CD14-positive monocyte (primary cell): ENCODE measurements at regions not wholly inside any gene's neighbourhood (a gene's known extent, or its start where the extent isn't known, plus 50 kb on each side); places are given as distances from the start of the nearest gene placed in this dataset.

ENCODE experiments used
- DNase-seq, 3 donors: peaks; one replicate each; pipeline ENCODE4 v3.0.0-alpha.2; 2011 to 2022
- H2AFZ ChIP-seq: 2 replicates; pipeline ENCODE4 v1.6.0; 2012; ENCODE audit warnings: mild to moderate bottlenecking, low read depth, low read length, inconsistent platforms; ENCODE audit not compliant: insufficient read depth, poor library complexity, severe bottlenecking
- H3K27ac ChIP-seq, 2 donors: 1 replicate in 1 of 2; 2 replicates in 1 of 2; pipeline ENCODE4 v1.5.1; 2012 to 2013; ENCODE audit warnings: low read length in 2 of 2, control low read depth in 1 of 2, inconsistent platforms in 1 of 2, low read depth in 1 of 2, mild to moderate bottlenecking in 1 of 2
- H3K27me3 ChIP-seq, 2 donors: one replicate each; pipeline versions ENCODE4 v1.6.0 to v1.6.1; 2011 to 2013; ENCODE audit warnings: low read length in 2 of 2; ENCODE audit not compliant: control insufficient read depth in 2 of 2, insufficient read depth in 2 of 2
- H3K36me3 ChIP-seq, 2 donors: replicated peaks in 1 of 2; 1 replicate in 1 of 2; 2 replicates in 1 of 2; pipeline versions ENCODE4 v1.5.1 to v1.6.1; 2012 to 2013; ENCODE audit warnings: low read length in 2 of 2, control low read depth in 1 of 2, inconsistent platforms in 1 of 2, mild to moderate bottlenecking in 1 of 2; ENCODE audit not compliant: insufficient read depth in 2 of 2, control insufficient read depth in 1 of 2
- H3K4me1 ChIP-seq, 2 donors: 1 replicate in 1 of 2; 2 replicates in 1 of 2; pipeline versions ENCODE4 v1.5.1 to v1.6.1; 2012 to 2013; ENCODE audit warnings: low read length in 2 of 2, control low read depth in 1 of 2, inconsistent platforms in 1 of 2, mild to moderate bottlenecking in 1 of 2, moderate library complexity in 1 of 2; ENCODE audit not compliant: insufficient read depth in 2 of 2, control insufficient read depth in 1 of 2
- H3K4me2 ChIP-seq: replicated peaks from 2 replicates; pipeline ENCODE3; 2012; ENCODE audit warnings: low read length, moderate library complexity, mild to moderate bottlenecking; ENCODE audit not compliant: poor library complexity, severe bottlenecking; ENCODE audit errors: extremely low read depth
- H3K4me3 ChIP-seq, 3 experiments: fragments of 200-600 bp in 1 of 3; sonication (generic) in 1 of 3; replicated peaks in 1 of 3; 1 replicate in 2 of 3; 2 replicates in 1 of 3; pipeline ENCODE4 v1.5.1; 2011 to 2013; ENCODE audit warnings: low read length in 3 of 3, mild to moderate bottlenecking in 3 of 3, control low read depth in 2 of 3, low read depth in 2 of 3, inconsistent platforms in 1 of 3, moderate library complexity in 1 of 3
- H3K79me2 ChIP-seq: 2 replicates; pipeline ENCODE4 v1.6.0; 2012; ENCODE audit warnings: mild to moderate bottlenecking, control low read depth, inconsistent platforms, low read length, moderate library complexity; ENCODE audit not compliant: insufficient read depth
- H3K9ac ChIP-seq: 2 replicates; pipeline ENCODE4 v1.6.0; 2017; ENCODE audit warnings: low read length, mild to moderate bottlenecking; ENCODE audit not compliant: insufficient read depth, poor library complexity, severe bottlenecking
- H3K9me3 ChIP-seq, 2 donors: replicated peaks in 1 of 2; 1 replicate in 1 of 2; 2 replicates in 1 of 2; pipeline versions ENCODE4 v1.5.1 to v1.6.1; 2012 to 2013; ENCODE audit warnings: low read length in 2 of 2, control low read depth in 1 of 2; ENCODE audit not compliant: control insufficient read depth in 1 of 2, insufficient read depth in 1 of 2
- H4K20me1 ChIP-seq: 2 replicates; pipeline ENCODE4 v1.6.0; 2012; ENCODE audit warnings: mild to moderate bottlenecking, low read length, control low read depth, moderate library complexity; ENCODE audit not compliant: insufficient read depth
- H3K27ac Mint-ChIP-seq, 7 donors: one replicate each; pipeline ENCODE4 v1.8.0; 2020; ENCODE audit warnings: mild to moderate bottlenecking in 7 of 7, mixed read lengths in 7 of 7, moderate library complexity in 6 of 7, inconsistent platforms in 2 of 7
- H3K27me3 Mint-ChIP-seq, 3 donors: one replicate each; pipeline ENCODE4 v1.8.0; 2021 to 2022; ENCODE audit warnings: low read depth in 3 of 3, mild to moderate bottlenecking in 3 of 3, mixed read lengths in 3 of 3, moderate library complexity in 3 of 3, inconsistent platforms in 1 of 3
- H3K36me3 Mint-ChIP-seq, 2 donors: one replicate each; pipeline ENCODE4 v1.8.0; 2020; ENCODE audit warnings: mixed read lengths in 2 of 2, inconsistent platforms in 1 of 2, mild to moderate bottlenecking in 1 of 2
- H3K4me1 Mint-ChIP-seq: one replicate; pipeline ENCODE4 v1.8.0; 2020; ENCODE audit warnings: mild to moderate bottlenecking, mixed read lengths
- H3K4me3 Mint-ChIP-seq, 2 donors: one replicate each; pipeline ENCODE4 v1.8.0; 2020; ENCODE audit warnings: mild to moderate bottlenecking in 2 of 2, mixed read lengths in 2 of 2, moderate library complexity in 1 of 2
- H3K9me3 Mint-ChIP-seq, 7 donors: one replicate each; pipeline ENCODE4 v1.8.0; 2020 to 2022; ENCODE audit warnings: mixed read lengths in 7 of 7, mild to moderate bottlenecking in 6 of 7, moderate library complexity in 6 of 7, inconsistent platforms in 2 of 7
- WGBS: methylation state at CpG from one replicate; pipeline ENCODE4 v1.1.5; 2013; ENCODE audit warnings: missing lambda C conversion rate; ENCODE audit not compliant: insufficient coverage; 5-methylcytosine and 5-hydroxymethylcytosine counted together
- intact Hi-C, 2 donors: fragments of 100-400 bp; cut with micrococcal nuclease; formaldehyde crosslinking; loops; one replicate each; pipeline versions ENCODE4 v1.15.0 to v1.15.1; 2023
- TF ChIP-seq, protein P1 (sequence below): fragments of 200-600 bp; IDR thresholded peaks from one replicate; pipeline ENCODE4 v1.8.0; 2022; ENCODE audit warnings: antibody characterized with exemption, mild to moderate bottlenecking

DNA sequence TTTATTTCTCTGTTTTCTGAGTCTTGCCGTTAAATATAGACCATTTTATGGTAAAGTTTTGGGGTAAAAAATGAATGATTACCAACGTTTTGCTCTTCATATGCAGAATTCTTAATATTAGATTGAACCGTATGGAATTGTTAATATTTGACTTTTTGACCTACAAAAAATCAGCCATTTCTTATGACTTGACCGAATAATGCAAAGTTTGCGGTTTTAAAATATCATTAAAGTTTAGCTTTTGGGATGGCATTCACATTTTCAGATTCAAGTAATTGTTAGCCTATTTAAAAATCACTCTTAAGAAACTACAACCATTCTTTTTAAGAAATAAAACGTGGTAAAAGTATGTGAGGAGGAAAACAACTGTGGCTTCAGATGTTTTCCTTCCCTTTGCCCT lies 138.0 kb downstream of the HAUS1 start:
- peaks cover 0 to 3% (median 0%) of the 10 kb centered on the region in 3 donors for H3K27me3 Mint-ChIP-seq
- Histone ChIP-seq H3K4me3 (no peak overlapping the region), H3K27me3 (no peaks in the 10 kb centered on the region), H3K4me2 (no peak overlapping the region), H3K36me3 (peaks cover 0 to 10% of the 10 kb centered on the region in 2 donors), H2AFZ (no peak overlapping the region), H4K20me1 (peaks cover 43% of the 10 kb centered on the region), H3K9me3 (no peaks in the 10 kb centered on the region), H3K9ac (no peak overlapping the region), H3K79me2 (peaks cover 55% of the 10 kb centered on the region), H3K4me1 (no peaks in the 10 kb centered on the region), H3K27ac (no peak overlapping the region)
- intact Hi-C loops: no loop called here
- no peaks in the 10 kb centered on the region for H3K9me3 Mint-ChIP-seq
- H3K27ac Mint-ChIP-seq: no peak overlapping the region
- TF ChIP-seq, protein P1, sequence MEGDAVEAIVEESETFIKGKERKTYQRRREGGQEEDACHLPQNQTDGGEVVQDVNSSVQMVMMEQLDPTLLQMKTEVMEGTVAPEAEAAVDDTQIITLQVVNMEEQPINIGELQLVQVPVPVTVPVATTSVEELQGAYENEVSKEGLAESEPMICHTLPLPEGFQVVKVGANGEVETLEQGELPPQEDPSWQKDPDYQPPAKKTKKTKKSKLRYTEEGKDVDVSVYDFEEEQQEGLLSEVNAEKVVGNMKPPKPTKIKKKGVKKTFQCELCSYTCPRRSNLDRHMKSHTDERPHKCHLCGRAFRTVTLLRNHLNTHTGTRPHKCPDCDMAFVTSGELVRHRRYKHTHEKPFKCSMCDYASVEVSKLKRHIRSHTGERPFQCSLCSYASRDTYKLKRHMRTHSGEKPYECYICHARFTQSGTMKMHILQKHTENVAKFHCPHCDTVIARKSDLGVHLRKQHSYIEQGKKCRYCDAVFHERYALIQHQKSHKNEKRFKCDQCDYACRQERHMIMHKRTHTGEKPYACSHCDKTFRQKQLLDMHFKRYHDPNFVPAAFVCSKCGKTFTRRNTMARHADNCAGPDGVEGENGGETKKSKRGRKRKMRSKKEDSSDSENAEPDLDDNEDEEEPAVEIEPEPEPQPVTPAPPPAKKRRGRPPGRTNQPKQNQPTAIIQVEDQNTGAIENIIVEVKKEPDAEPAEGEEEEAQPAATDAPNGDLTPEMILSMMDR: no peak
- peaks cover 14 to 15% of the 10 kb centered on the region in 2 donors for H3K36me3 Mint-ChIP-seq
- no peak overlapping the region for H3K4me3 Mint-ChIP-seq
- no peak for DNase-seq
- peaks cover 2% of the 10 kb centered on the region for H3K4me1 Mint-ChIP-seq
- no CpG with 5 or more reads among the region's 6 CpGs for WGBS

DNA sequence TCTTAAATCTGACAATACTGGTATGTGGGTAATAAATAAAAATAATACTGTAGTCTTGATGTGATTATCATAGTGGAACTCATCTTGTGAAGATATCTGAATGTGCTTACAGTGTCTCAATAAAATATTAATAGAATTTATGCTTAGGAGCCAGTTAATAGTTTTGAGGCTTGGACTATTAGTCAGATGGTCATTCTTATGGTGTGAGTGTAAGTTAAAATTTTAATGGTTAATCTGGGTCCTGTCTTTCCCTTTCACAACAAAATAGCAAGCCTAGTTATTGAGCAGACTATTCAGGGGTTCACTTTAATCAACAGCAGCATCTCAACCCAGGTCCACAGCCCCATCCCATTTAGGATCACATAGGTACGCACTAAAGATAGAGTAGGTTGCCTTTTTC lies 138.9 kb downstream of the HAUS1 start:
- H3K36me3 Mint-ChIP-seq: peaks cover 12 to 13% of the 10 kb centered on the region in 2 donors
- Histone ChIP-seq H3K4me2 (no peak overlapping the region), H3K27me3 (no peaks in the 10 kb centered on the region), H3K36me3 (peaks cover 0 to 10% of the 10 kb centered on the region in 2 donors), H3K9me3 (no peaks in the 10 kb centered on the region), H3K27ac (no peak overlapping the region), H3K4me1 (no peaks in the 10 kb centered on the region), H3K4me3 (no peak overlapping the region), H2AFZ (no peak overlapping the region), H4K20me1 (peaks cover 38% of the 10 kb centered on the region), H3K79me2 (peaks cover 62% of the 10 kb centered on the region), H3K9ac (no peak overlapping the region)
- intact Hi-C loops: no loop called here
- H3K27me3 Mint-ChIP-seq: peaks cover 0 to 2% (median 0%) of the 10 kb centered on the region in 3 donors
- no peaks in the 10 kb centered on the region for H3K9me3 Mint-ChIP-seq
- H3K27ac Mint-ChIP-seq: no peak overlapping the region
- no peak for DNase-seq
- WGBS: no CpG with 5 or more reads among the region's 1 CpG
- no peak overlapping the region for H3K4me3 Mint-ChIP-seq
- H3K4me1 Mint-ChIP-seq: peaks cover 2% of the 10 kb centered on the region
- TF ChIP-seq, protein P1: no peak
